Epithelial cell of prostate (primary cell): ENCODE measurements at regions not wholly inside any gene's neighbourhood (a gene's known extent, or its start where the extent isn't known, plus 50 kb on each side); places are given as distances from the start of the nearest gene placed in this dataset.
A peak's percentile ranks its signal among the peaks of the same experiment; 100 is the strongest.
"Not testable (repeated sequence)": the region's sequence is repeated elsewhere in the genome, so short reads cannot be mapped to it uniquely, and the experiment has no call there.

ENCODE experiments used
- DNase-seq: peaks from one replicate; pipeline ENCODE4 v3.0.0-alpha.2; 2011; ENCODE audit warnings: low read depth, low spot score
- H3K27ac ChIP-seq: fragments of 450-650 bp; 2 replicates; pipeline ENCODE4 v1.5.1; 2017; ENCODE audit warnings: mild to moderate bottlenecking

GRCh38 chr3:20529911-20530310 is 343.9 kb upstream of the SGO1 start:
- no peak overlapping the region for H3K27ac ChIP-seq
- DNase-seq, result no peak

GRCh38 chr3:20528180-20528770 is 342.3 kb upstream of the SGO1 start:
- no peak for DNase-seq
- no peak overlapping the region for H3K27ac ChIP-seq

- no peak overlapping the region for H3K27ac ChIP-seq
- no peak for DNase-seq
Observed at GRCh38 chr3:20527368-20527767, 341.4 kb upstream of the SGO1 start.

- no peak for DNase-seq
Observed at GRCh38 chr3:20524328-20524727, 338.3 kb upstream of the SGO1 start.

GRCh38 chr3:20523293-20523692 is 337.3 kb upstream of the SGO1 start:
- DNase-seq, result no peak
- H3K27ac ChIP-seq, result no peak overlapping the region

More at GRCh38 chr3:20524328-20524727, 338.3 kb upstream of the SGO1 start:
- H3K27ac ChIP-seq, result no peak overlapping the region

DNA sequence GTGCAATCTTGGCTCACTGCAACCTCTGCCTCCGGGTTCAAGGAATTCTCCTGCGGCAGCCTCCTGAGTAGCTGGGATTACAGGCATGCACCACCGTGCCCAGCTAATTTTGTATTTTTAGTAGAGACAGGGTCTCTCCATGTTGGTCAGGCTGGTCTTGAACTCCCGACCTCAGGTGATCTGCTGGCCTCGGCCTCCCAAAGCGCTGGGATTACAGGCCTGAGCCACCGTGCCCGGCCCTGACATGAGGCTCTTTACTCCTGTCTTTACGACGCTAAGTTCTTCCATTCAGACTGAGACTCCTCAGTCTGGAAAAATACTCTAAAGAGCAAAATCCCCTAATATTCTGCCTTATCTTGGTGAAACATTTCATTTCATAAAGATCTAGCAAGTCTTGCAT is 331.3 kb upstream of the SGO1 start:
- not testable (repeated sequence) for H3K27ac ChIP-seq, DNase-seq

DNA sequence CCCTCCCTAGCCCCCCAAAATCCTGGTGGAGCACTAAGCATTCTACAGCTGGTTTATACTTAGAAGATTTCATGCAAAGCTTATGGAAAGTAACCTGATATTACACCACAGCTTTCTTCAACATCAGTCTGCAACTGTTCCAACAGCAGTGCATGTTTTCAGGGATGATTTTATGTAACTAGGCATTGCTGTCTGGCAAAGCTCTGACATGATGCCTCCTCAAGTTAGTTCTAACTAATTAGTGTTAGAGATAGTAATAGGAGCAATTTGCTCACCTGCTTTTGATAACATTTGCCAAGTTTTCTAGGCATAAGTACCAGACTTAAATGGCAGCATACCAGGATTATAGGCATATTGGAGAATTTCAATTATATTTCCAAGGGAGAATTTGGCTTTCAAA is 330.3 kb upstream of the SGO1 start:
- H3K27ac ChIP-seq, result no peak overlapping the region
- no peak for DNase-seq

- no peak overlapping the region for H3K27ac ChIP-seq
- no peak for DNase-seq
Observed at GRCh38 chr3:20515834-20516233, 329.8 kb upstream of the SGO1 start.

DNA sequence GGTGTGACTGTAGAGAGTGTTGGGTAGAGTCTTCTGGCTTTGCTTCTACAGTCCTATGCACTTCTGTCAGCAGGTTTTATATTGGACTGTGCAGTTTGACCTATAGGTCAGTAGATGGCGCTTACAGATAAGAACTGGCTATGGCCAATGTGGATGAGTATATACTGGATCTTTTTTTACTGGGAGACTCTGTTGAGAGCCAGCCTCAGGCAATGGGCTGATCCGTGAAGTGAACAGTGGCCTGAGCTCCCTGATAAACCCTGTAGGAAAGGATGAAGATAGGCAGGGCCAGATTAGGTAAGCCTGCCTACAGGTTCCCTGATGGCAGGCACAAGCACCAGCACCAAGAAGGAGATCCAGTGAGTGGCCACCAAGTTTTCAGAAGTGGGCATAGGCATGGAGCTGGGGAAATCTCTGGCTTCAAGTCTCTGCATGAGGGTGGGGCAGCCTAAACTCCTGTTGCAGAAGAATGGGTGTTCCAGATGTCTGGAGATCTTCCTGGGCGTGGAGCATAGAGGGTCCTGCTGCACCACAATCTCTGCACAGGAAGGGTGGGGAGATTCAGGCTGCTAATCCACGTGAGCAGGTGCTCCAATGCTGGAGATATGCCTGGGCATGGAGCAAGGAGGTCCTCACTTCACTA is 326.0 kb upstream of the SGO1 start:
- no peak overlapping the region for H3K27ac ChIP-seq
- DNase-seq, result peak; percentile 20

DNA sequence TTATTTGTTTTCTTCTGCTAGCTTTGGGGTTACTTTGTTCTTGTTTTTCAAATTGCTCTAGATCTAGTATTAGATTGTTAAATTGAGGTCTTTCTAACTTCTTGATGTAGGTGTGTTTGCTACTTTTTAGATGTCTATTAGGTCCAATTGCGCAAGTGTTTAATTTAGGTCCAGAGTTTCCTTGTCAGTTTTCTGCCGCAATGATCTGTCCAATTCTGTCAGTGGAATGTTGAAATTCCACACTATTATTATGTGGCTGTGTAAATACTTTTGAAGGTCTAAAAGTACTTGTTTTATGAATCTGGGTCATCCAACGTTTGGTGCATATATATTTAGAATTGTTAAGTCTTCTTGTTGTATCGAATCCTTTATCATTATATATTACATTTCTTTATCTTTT is 324.4 kb upstream of the SGO1 start:
- H3K27ac ChIP-seq, result no peak overlapping the region
- no peak for DNase-seq

- no peak overlapping the region for H3K27ac ChIP-seq
- DNase-seq, result no peak
Observed at GRCh38 chr3:20503394-20504082, 317.5 kb upstream of the SGO1 start.

DNA sequence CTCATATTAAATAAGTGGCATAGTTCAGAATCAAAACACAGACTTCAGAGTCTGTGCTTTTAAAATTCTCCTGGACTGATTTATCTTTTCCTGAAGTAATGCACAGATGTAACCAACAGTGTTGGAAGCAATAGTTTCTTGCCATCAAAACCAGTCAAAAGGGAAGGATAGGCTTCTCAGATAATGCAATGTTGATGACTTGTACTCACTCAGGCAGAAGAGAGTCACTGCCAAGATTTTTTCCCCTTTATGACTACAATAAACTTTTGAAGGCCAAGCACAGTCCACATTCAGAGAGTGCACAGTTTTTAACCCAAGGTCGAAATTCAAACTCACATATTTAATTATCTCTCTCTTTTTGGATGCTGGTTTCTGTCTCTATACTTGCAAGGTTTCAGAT is 305.0 kb upstream of the SGO1 start:
- no peak overlapping the region for H3K27ac ChIP-seq
- DNase-seq, result no peak

DNA sequence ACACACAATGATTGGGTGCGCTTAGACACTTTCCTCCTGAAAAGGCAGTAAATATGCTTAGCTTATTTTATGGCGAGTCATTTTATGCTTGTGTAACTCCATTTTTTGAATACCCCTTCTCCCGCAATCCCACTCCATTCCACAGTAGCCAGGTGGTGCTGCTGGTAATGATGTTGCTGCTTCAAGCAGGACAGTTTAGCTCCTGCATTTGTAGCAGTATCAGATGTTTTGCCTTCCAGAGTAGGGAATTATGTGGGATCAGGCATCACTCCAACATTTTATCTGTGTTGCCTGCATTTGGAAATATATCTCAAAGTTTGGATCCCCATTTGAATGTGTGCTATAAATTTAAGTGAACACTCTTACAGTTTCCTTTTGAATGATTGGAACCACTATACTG is 302.1 kb upstream of the SGO1 start:
- no peak overlapping the region for H3K27ac ChIP-seq
- no peak for DNase-seq

DNA sequence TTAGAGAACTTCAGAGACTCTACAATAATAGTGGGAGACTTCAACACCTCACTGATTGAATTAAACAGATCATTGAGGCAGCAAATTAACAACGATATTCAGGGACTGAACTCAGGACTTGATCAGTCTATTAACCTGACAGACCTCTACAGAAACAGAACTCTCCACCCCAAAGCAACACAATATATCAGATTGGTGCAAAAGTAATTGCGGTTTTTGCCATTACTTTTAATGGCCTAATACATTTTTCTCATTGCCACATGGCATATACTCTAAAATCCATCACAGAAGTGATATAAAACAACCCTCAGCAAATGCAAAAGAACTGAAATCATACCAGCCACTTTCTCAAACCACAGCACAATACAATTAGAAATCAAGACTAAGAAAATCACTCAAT is 298.1 kb upstream of the SGO1 start:
- H3K27ac ChIP-seq, result no peak overlapping the region
- DNase-seq, result no peak

GRCh38 chr3:20482350-20482749 is 296.3 kb upstream of the SGO1 start:
- no peak for DNase-seq

DNA sequence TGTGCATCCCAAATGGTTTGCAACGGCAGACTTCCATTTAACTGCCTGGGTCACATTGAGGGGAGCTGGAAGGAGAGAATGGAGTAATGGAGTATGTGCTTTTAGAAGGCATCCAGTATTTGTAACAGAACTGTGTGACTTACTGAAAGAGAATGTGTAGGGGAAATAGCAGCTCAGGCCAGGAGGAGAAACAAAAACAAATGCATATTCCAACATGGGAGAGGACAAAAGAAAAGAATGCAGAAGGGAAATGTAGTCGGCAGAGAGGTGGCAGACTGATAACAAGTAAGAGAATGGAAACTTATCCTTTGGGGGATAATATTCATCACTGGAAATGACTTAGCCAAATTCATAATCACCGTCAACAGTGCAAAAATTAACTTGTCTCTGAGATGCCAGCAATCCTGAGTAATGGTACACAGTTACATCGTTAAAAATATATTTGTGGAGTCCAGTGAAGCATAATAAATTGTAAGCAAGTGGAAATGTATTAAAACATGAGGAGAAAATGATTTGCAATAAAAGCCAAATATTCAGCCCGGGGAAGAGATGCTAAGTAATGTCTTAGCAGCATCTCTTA is 294.9 kb upstream of the SGO1 start:
- no peak overlapping the region for H3K27ac ChIP-seq
- no peak for DNase-seq

More at GRCh38 chr3:20482350-20482749, 296.3 kb upstream of the SGO1 start:
- H3K27ac ChIP-seq, result no peak overlapping the region

DNA sequence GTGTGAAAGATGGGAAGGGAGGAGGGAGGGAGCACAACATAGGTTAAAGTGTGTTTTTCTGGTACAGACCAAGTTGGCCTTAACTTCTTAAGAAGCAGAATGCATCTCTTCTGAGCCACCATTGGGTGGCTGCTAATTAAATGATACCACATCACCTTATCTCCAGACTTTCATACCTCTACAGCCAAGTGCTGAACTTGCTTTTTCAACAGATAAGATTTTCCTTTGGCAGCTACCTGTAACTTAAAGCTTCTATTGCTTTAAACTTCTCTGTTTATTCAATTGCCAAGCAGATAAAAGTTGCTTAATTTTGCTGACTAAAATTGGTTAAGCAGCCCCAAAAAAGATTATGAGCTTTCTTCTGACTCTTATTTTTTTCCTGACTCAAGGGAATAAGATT is 292.4 kb upstream of the SGO1 start:
- H3K27ac ChIP-seq, result no peak overlapping the region
- no peak for DNase-seq

DNA sequence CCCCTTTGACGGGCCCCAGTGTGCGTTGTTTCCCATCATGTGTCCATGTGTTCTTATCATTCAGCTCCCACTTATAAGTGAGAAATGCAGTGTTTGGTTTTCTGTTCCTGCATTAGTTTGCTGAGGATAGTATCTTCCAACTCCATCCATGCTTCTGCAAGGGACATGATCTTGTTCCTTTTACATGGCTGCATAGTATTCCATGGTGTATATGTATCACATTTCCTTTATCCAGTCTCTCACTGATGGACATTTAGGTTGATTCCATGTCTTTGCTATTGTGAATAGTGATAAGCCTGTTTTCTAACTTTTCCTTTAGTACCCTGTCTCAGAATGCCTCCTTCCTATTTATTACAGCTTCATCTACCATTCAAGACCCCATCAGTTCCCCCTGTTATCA is 278.2 kb upstream of the SGO1 start:
- not testable (repeated sequence) for DNase-seq, H3K27ac ChIP-seq

GRCh38 chr3:20462723-20463122 is 276.7 kb upstream of the SGO1 start:
- H3K27ac ChIP-seq, result no peak overlapping the region
- DNase-seq, result no peak

DNA sequence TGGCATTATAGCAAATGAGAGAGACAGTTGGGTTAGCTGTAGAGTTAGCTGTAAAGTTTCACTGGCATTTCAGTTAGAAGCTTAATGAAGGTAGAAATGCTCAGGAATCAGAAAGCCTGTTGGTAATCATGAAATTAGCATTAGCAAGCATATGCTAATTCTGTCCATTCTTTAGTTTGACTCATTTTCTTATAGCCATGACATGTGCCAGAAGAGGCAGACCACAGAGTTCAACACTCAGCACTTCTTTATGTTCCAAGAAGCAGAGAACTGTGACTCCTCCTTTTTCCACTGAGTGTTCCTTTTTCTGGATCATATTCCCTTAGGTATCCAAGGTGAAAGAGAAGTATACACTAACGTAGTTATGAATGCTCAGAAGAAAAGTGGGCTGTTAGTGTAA is 276.2 kb upstream of the SGO1 start:
- no peak overlapping the region for H3K27ac ChIP-seq
- DNase-seq, result no peak

DNA sequence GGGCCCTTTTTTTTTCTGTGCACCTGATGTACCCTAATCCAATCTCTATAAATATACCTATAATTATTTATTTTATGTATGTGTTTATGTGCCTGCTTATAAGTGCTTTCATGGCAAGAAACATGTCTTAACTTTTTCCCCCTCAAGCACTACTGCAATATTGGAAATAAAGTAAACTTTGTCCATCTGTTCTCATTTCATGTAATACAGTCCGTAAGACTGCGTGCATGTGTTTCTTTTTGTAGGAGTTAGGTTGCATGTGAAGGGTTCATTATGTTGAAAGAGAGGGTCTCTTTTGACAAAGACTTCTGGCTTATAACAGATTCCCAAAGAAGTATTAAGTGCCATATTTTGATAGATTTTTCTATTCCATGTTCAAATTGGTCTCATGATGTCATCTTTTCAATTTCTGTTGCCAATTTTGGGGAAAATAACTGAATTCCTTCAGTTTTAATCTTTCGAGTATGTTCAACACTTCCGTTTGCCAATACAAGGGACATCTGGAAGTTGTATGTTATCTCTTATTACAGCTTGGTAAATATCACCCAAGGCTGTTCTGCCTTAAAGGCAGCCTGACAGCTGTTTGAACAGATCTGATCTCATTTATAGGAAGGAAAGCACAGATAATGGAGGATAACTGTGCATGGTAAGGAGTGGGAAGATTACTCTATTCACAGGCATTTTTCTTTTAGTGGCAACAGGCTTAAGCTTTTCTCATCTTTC is 273.1 kb upstream of the SGO1 start:
- no peak for DNase-seq
- H3K27ac ChIP-seq, result no peak overlapping the region
